ENCODE measurements at regions not wholly inside any gene's neighbourhood (a gene's known extent, or its start where the extent isn't known, plus 50 kb on each side); places are given as distances from the start of the nearest gene placed in this dataset.

GRCh38 chr18:57915865-57916582 is 112.9 kb upstream of the ATP8B1 start:
- no peak for DNase-seq (ENCODE audit: low read depth)

- no peak for DNase-seq (ENCODE audit: low read depth)
These were observed 112.1 kb upstream of the ATP8B1 start for GRCh38 chr18:57915248-57915647.

GRCh38 chr18:57913686-57914085 is 110.6 kb upstream of the ATP8B1 start:
- no peak for DNase-seq (ENCODE audit: low read depth)

- DNase-seq (ENCODE audit: low read depth) = no peak
These were observed 107.7 kb upstream of the ATP8B1 start for GRCh38 chr18:57910817-57911216.

- no peak for DNase-seq (ENCODE audit: low read depth)
These were observed 107.0 kb upstream of the ATP8B1 start for GRCh38 chr18:57910134-57910533.

- no peak for DNase-seq (ENCODE audit: low read depth)
These were observed 106.5 kb upstream of the ATP8B1 start for GRCh38 chr18:57909620-57910019.

- no peak for DNase-seq (ENCODE audit: low read depth)
These were observed 105.0 kb upstream of the ATP8B1 start for GRCh38 chr18:57908092-57908491.

GRCh38 chr18:57907550-57907949 is 104.4 kb upstream of the ATP8B1 start:
- DNase-seq (ENCODE audit: low read depth) = no peak

- no peak for DNase-seq (ENCODE audit: low read depth)
These were observed 103.7 kb upstream of the ATP8B1 start for GRCh38 chr18:57906852-57907251.

GRCh38 chr18:57904535-57904934 is 101.4 kb upstream of the ATP8B1 start:
- no peak for DNase-seq (ENCODE audit: low read depth)

GRCh38 chr18:57902721-57903120 is 99.6 kb upstream of the ATP8B1 start:
- DNase-seq (ENCODE audit: low read depth) = no peak

- no peak for DNase-seq (ENCODE audit: low read depth)
These were observed 98.9 kb upstream of the ATP8B1 start for GRCh38 chr18:57901825-57902589.

- DNase-seq (ENCODE audit: low read depth) = no peak
These were observed 97.9 kb upstream of the ATP8B1 start for GRCh38 chr18:57900906-57901435.

GRCh38 chr18:57898506-57899124 is 95.5 kb upstream of the ATP8B1 start:
- DNase-seq (ENCODE audit: low read depth) = no peak

GRCh38 chr18:57895182-57895581 is 92.1 kb upstream of the ATP8B1 start:
- no peak for DNase-seq (ENCODE audit: low read depth)

- no peak for DNase-seq (ENCODE audit: low read depth)
These were observed 88.7 kb upstream of the ATP8B1 start for GRCh38 chr18:57891707-57892391.

GRCh38 chr18:57890266-57890665 is 87.2 kb upstream of the ATP8B1 start:
- no peak for DNase-seq (ENCODE audit: low read depth)

- no peak for DNase-seq (ENCODE audit: low read depth)
These were observed 86.7 kb upstream of the ATP8B1 start for GRCh38 chr18:57889841-57890240.

GRCh38 chr18:57887543-57888383 is 84.6 kb upstream of the ATP8B1 start:
- no peak for DNase-seq (ENCODE audit: low read depth)

- DNase-seq (ENCODE audit: low read depth) = no peak
These were observed 82.8 kb upstream of the ATP8B1 start for GRCh38 chr18:57885931-57886330.

- DNase-seq (ENCODE audit: low read depth) = no peak
These were observed 79.3 kb upstream of the ATP8B1 start for GRCh38 chr18:57882465-57882864.
